ENCODE measurements at regions not wholly inside any gene's neighbourhood (a gene's known extent, or its start where the extent isn't known, plus 50 kb on each side); places are given as distances from the start of the nearest gene placed in this dataset.
"Not testable (repeated sequence)": the region's sequence is repeated elsewhere in the genome, so short reads cannot be mapped to it uniquely, and the experiment has no call there.

DNA sequence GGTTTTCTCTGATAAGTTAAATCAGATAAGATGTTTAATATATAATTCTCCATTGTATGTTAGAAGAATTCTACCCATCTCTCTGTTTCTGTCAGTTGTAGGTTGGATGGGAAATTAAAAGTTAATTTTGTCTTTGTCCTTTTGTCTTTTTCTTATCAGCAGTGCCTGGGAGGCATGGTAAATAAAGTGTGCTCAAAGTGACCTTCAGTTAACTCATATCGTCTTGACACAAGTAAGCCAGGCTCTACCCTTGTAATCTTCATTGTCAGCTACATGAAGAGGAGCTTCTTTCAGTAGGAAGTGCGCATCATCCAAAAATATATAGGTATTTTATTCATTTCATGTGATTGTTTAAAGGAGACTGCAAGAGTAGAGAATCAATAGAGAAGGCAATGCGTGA, 138.9 kb upstream of the NRIP1 start:
- no peak for DNase-seq (ENCODE audit: low spot score)

DNA sequence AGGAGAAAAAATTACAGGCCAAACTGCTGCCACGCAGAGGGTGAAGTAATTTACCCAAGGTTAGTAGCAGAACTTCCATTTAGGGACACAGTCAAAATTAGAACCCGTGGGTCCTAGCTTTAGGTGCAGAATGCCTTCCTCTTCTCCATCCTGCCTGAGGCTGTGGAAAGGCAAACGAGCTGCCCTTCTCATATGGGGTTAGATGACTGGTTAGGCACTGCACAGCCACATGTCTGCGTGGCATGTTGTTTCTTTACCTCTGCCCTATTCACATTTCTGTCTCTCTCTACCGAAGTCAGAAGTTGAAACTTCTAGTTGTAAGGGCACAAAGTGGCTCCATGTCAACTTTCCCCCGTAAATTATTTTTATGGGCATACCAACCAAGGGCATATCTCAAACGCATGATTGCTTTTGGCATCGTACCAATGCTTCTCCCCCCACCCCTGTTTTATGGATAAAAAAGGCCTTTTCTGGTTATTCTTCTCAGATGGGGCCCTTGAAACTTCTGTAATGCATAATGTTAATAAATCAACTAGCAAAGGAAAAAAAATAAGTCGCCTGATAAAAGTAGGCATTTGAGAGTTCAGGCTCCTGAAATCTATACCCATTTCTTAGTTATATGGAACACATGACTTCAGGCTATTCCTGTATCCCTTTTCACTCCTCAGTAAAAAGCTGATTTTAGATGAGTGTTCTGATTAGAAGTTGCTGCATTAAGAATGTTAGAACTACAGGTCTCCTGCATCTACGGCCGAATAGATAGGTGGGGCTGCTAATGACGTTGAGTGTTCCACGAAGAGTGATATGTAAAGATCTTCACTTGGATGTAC, 139.6 kb upstream of the NRIP1 start:
- DNase-seq (ENCODE audit: low spot score): no peak

DNA sequence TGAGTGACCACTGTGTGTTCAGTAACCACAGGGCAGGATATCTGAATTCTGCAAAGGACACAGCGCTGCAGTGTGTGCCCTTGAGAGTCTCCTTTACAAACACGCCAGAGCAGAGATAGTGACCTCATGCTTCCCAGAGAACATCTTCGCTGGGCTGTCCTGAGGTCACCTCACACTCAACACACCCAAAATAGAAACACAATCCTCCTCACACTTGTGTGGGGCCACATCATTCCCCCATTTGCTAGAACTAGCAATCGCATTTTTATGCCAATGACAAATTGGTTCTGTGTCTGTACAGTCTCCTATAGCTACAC, 140.1 kb upstream of the NRIP1 start:
- no peak for DNase-seq (ENCODE audit: low spot score)

DNA sequence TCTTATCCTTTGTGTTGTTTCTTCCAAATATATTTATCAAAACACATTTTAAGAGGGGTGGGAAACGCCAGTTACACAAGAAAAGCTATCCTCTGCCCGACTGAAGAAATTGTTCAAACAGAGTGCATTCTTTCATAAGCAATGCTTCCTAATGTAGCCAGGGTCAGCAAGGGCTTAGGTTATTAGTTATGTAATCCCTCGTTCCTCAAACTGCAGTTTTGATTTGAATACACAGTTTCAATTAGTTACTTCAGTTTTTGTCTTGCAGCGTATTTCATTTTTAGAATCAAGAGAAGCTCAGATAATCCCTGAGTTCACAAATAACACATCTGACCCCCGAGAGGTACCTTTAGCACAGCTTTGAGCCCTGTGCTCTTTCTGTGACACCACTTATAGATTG, 141.7 kb upstream of the NRIP1 start:
- no peak for DNase-seq (ENCODE audit: low spot score)

DNA sequence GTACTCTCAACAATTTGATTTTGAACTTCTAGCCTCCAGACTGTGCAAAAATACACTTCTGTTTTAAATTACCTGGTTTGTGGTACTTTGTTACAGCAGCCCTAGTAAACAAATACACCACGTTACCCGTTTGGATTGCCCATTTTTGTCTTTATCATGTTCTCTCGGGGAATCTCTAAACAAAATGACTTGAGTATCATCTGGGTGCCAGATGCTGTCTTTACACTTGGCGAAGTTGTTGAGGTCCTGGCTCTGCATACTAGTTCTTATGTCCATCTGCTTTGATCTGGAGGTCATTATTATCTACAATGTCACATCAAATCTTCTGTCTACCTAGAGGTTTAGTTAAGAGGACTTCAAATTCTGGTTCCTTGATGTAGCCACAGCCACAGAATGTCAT, 142.4 kb upstream of the NRIP1 start:
- DNase-seq (ENCODE audit: low spot score): no peak

DNA sequence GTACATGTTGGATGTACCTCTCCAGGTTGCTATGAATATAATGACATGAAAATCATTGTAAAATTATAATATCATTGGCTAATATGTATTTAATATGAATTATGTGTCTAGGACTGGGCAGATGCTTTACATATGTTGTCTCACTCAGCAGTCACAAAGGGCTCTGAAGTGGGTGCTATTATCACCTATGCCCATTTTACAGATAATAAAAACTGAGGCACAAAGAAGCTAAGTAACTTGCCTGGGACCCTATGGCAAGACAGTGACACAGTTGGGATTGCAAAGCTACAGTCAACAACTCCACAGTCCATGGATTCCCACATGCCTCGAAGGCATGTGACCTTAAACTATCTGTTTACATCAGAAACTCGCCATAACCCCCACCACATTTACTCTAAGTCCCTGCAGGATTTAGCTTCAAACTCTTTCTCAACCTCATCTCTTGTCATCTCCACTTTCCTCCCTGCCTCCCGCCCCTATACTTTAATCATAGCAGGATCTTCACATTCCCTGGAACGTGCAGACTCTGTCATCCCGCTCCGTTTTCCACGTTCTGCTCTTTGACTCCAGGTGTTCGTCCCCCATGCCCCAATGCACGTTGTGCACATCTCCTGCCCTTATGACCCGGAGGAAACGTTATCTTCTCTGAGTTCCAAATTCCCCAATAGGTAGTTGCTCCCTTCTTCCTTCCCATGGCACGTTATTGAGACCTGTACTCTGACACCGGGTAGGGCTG, 143.0 kb upstream of the NRIP1 start:
- DNase-seq (ENCODE audit: low spot score): no peak

DNA sequence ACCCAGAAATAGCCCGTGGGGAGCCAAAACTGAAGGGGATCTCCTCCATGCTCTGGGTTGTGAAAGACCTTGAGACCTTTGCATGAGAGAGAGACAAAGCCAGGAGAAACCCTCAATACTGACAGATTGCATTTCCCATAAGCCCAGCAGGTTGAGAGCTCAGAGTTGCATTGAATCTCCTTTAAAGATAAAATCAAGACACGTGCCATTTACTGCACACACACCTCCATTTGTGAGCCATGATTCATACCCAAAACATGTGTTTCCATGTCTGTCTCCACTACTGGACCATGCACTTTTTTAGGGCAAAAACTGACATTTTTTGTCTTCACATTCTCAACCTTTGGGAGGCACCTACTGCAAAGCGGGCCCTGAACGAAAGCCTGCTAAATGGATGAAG, 144.0 kb upstream of the NRIP1 start:
- DNase-seq (ENCODE audit: low spot score): no peak

DNA sequence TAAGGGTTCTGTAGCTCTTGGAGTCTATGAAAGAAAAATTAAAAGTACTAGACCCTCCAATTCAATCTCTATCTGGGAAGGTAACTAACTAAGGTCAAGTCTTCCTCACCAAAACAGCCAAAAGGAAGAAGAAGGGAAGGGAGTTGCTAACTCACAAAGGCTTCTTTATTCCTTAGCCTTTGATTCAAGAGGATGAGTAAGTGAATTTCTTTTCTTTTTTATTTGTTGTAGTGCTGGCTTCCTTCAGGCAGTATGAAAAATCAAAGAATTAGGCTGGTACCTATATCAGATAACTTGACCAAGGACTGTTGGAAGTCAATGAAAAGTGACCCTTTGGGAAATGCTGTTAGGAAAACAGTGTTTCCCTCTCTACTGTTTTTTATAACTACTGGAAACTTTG, 144.4 kb upstream of the NRIP1 start:
- DNase-seq (ENCODE audit: low spot score): no peak

DNA sequence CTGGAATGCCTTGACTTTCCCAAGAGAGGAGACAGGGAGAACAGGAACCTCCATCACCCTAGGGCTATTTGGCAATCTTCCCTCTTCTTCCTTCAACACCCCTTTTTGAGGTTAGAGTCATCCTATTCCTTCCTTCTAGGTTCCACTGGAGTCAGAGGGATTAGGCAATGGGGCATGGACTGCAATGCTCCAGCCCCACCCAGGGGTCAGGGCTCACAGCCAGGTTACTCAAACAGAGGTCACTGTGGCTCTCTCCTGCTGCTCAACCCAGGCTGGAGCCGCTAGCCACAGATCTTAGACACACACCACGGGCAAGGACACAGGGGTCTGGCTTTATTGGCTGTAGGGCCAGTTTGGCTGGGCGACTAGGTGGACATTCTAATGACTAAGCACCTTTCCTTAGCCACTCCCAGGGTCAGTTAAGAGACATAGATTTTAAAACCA, 145.5 kb upstream of the NRIP1 start:
- no peak for DNase-seq (ENCODE audit: low spot score)

DNA sequence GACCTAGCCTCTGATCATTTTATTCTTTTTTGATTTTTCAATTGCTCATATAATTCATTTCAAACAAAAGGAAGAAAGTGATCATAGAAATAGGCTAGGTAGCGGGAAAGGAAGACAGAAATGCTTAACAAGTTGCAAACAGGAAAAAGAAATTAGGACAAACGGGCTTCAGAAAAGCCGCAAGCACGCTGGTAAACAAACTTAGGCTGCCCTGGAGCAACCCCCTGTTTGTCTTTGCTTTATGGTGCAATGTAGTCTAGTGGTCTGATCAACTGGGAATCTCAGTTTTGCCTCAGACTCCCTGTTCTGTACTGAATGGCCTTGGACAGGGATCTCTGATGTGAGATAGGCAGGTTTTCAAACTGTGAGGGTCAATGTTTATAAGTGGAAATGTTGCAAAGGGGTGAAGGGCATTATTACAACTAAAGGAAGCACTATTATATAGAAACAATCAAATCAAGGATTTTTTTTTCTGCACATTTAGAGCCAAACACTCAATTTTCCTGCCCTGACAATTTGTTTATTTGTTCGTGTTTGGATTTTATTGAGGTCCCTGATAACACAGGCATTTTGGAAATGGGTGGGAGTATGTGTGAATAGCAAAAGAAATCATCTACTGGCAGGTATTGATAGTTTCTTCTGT, 146.8 kb upstream of the NRIP1 start:
- no peak for DNase-seq (ENCODE audit: low spot score)

DNA sequence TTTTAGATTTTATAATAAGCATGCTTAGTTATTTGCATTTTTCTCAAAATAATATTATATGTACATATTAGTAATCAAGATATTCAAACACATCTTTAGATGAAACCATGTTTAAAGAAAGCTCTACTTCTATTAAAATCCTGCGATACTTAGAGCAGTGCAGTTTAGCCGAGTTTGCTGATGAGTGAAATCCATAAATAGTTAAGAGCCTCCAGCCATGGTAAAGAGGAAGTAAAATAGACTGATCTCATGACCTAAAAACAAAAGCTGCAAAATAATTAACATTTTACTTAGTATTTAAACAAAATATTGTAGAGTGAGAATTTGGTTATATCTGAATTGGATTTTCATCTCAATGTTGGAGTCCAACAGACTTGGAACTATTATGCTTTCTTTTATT, 147.4 kb upstream of the NRIP1 start:
- no peak for DNase-seq (ENCODE audit: low spot score)

DNA sequence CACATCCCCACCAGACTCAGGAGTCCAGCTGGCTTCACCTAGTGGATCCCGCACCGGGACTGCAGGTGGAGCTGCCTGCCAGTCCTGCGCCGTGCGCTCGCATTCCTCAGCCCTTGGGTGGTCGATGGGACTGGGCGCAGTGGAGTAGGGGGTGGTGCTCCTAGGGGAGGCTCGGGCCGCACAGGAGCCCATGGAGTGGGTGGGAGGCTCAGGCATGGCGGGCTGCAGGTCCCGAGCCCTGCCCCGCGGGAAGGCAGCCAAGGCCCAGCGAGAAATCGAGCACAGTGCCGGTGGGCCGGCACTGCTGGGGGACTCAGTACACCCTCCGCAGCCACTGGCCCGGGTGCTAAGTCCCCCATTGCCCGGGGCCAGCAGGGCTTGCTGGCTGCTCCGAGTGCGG, 153.7 kb upstream of the NRIP1 start:
- not testable (repeated sequence) for DNase-seq (ENCODE audit: low spot score)

DNA sequence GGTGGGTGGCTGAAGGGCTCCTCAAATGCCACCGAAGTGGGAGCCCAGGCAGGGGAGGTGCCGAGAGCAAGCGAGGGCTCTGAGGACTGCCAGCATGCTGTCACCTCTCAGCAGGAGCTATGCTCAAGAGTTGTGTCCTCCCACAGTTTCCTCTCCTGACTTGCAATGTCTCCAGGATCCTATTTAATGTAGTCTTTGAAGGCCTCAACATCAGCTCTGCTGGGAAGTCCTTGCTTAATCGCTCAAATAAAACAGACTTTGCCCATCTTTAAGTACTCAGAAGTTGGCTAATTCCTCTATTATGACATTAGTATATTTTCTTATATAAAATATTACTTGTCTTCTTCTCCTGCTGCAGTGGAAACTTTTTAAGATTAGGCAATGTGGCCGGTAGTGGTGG, 154.2 kb upstream of the NRIP1 start:
- DNase-seq (ENCODE audit: low spot score): no peak

DNA sequence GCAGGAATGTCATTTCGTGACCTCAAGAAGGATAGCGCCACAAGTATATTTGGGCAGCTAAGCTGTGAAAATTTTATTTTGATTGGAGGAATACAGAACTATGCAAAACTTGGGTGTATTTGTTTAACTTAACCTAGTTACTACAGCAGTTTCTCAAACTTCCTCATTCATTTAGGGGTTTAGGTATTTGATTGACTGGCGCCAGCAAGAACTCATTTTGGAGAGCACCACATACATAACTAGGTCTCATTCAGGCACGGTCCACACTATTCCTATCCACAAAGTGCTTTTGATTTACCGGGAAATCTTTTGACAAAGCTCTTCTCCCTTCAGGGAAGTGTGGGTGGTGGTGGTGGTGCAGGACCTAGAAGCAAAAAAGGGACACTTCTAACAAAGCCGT, 155.1 kb upstream of the NRIP1 start:
- no peak for DNase-seq (ENCODE audit: low spot score)

DNA sequence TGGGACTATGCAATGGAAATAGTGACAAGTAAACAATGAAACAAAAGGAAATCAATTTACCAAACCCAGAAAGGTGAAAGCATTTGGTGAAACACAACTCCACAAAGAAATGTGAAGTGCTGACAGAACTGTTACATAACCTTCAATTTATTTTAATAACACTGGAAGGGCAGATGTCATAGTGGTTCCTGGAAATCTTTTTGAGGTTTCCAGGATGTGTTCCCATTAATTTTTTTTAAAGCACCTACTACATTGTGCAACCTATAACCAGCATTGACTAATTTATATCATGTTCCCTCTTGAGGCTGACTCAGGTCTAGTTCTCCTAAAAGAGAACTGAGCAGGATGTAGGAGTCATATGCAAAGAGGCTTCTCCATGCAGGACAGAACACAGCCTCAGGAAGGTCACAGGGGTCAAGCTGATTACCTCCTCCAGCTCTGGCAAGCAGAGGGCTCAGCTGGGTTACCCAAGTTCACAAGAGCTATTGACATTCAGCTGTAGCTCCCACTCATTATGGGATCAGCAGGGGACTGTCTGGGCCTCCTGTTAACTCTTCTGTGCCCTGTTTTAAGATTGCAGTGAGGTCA, 157.1 kb upstream of the NRIP1 start:
- no peak for DNase-seq (ENCODE audit: low spot score)

DNA sequence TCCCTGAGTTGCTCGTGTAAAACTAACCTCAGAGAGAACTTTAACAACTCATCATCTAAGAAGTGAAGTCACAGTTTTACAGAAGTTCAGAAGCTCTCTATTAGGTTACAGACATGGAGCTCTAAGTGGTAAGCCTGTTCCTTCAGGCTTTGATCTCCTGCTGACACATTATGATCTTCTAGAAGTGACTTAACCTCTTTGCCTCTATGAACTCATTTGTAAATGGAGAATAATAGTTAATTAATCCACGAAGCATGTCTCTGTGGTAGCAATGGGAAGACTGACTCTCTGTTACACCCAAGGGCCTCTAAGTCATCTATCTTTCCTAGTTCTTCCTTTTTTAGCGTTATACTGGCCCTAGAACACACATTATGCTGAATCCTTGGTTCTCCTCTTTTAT, 157.9 kb upstream of the NRIP1 start:
- no peak for DNase-seq (ENCODE audit: low spot score)

DNA sequence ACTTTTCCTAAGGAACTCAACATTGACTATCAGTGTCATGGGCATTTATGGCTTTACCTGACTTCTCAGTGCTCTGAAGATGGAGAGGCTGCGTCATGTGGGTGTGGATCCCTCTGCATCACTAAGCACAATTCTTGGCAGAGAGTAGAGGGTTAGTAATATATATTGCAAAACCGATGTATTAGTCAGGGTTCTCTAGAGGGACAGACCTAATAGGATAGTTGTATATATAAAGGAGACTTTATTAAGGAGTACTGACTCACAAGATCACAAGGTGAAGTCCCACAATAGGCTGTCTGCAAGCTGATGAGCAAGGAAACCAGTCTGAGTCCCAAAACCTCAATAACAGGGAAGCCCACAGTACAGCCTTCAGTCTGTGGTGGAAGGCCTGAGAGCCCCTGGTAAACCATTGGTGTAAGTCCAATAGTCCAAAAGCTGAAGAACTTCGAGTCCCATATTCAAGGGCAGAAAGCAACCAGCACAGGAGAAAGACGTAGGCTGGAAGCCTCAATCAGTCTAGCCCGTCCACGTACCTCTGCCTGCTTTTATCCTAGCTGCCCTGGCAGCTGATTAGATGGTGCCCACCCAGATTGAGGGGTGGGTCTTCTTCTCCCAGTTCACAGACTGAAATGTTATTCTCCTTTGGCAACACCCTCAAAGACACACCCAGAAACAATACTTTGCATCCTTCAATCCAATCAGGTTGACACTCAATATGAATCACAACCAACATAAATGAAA, 159.7 kb upstream of the NRIP1 start:
- DNase-seq (ENCODE audit: low spot score): no peak

DNA sequence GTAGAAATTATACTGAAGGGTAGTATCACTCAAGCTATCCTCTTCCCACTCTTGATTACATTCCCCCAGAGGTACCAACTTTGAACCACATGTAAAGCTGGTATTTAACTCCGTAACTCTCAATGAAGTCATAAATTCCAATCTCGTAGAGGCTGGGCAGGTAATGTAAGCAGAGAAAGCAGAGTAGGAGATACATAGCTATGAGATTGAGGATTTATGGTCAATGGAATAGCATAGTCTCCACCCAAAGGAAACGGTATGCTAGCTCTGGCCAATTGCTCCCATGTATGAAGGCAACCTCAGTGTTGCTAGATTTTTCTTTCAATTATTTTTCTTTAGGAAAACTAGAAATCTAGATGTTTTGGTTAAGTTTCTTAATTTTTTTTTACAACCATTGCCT, 163.1 kb upstream of the NRIP1 start:
- no peak for DNase-seq (ENCODE audit: low spot score)

DNA sequence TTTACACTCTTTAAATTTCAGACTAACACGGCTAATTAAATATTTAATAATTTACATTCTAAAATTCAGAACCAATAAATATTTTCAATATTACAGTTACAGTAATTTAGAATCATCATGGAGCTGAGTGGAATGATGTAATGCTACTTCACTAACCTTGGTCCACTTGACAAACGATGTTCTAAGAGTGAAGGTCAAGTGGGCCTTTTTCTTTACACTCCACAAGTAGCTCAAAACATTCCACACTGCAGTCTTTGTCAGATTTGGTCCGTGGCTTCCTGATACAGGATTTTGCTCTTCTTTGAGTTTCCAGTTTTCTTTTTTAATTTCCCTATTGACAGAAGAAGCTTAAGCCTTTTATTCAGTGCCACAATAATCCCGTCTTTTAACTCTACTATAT, 164.6 kb upstream of the NRIP1 start:
- no peak for DNase-seq (ENCODE audit: low spot score)

DNA sequence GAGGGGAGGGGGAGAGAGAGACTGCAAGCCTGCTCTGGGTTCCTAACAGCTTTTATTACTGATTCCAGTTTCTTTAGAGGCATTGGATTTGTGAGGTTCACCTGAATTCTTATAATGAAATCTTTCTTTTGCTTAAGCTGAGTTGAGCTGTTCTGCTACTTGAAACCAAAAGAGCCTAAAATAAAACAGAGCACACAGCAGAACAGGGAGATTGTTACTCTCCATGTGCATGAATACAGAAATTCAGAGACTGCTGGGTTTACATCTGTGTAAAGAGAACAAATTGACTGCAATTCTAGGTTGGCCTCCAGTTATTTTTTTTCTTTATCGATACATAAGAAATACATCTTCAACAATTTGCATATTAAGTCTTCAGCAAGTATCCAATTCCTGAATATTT, 168.8 kb upstream of the NRIP1 start:
- DNase-seq (ENCODE audit: low spot score): no peak

DNA sequence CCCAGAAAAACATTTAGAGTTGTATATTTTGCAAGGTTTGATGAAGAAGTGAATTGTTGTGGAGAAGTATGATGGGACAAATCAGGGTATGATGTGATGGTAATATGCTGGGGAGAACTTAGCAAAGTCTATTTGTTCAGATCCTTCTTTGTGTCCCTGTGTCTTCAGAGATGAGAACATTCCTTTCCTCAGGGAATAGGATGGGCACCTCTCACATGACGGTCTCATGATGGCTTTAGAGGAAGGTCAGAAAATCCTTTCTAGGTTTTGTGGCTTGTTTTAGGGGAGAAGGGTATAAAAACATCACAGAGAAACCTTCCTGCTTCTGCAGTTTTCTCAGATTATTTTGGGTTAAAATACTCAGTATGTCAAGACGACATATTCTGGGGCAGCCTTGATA, 171.3 kb upstream of the NRIP1 start:
- DNase-seq (ENCODE audit: low spot score): no peak

DNA sequence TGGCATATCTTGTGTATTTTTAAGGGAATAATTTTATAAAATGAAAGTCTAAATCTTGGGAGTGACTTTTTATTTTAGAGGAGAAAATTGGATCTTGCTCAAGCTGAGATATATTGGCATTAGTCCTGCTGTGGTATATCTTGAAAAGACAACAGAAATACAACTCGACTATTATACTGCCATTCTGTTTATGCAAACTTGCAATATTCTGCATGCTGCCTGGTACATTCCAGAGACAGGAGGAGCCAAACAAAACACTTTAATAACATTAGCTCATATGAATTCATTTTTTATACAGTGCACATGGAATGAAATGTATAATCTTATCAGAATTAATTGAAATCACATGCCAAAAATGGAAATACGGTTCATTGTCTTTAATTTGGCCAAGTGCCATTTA, 176.0 kb upstream of the NRIP1 start:
- no peak for DNase-seq (ENCODE audit: low spot score)

All from ureter (tissue), 1 donor.